ENCODE measurements at regions not wholly inside any gene's neighbourhood (a gene's known extent, or its start where the extent isn't known, plus 50 kb on each side); places are given as distances from the start of the nearest gene placed in this dataset.

DNA sequence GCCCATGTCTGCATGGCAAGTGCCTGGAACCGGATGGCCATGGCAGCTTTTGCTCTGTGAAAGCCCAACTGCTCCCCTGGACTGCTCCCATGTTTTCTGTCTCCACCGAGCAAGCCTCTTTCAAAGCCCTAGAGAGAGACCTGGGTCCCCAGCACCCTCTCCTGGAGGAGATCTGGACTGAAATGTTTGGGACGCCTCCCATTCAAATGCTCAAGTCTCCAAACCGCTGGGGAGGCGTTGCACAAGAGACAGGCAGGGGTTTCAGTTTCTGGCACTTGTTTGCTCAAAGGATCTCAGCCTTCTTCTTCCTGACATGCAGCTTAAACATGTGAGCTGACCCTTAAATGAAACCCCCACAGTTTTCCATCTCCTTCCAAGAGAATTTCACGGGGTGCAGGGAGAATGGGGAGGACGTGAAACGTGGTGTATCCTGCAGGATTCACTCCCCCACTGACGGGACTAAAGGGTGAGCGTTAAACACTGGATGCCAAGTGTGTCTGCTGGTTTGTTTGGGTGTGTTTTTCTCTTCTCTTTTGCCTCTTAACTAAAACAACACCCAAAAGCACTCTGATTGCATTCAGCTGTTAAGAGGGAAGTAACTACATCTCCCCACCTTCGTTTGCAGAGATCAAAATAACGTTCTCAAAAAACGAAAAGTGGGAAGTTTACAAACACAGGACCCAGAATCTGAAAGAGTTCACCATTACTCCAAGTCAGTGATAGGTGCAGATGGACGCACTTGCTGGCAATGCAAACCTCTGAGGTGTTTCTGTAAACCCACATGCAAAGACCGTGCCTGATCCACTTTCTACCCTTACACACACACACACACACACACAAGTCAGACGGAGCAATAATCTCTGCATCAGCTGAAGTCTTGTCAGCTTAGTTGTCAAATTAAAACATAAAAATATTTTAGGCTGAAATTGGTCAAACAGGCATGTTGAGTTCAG is 256.9 kb downstream of the C16orf95 start:
- no peak for DNase-seq

DNA sequence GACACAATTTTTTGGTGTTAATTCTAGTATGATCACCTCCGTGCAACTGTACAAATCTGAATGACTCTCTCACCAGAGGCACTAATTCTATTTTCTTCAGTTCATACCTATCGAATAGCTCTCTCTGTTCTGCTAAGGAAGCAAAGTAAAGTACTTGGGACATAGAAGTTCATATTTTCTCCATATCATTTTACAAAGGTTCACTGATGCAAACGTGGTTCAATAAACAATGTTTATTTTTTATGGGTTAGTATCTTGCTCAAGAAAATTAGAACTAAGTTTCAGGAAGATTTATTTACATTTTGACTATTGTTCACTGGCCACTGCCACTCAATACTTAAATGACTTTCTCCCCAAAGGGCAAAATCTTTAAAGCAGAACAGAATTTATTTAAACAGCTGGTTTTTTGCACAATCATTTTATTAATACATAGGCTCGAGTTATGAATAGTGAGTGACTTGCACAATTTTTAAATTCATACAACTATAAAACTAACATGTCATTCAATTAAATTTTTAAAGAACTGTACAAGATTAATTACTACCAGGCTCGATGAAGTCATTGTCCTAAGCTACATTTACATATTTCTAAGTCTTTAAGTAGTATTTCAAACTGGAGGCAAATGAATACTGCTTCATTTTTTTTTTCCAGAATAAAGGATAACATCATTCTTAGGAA is 255.8 kb downstream of the C16orf95 start:
- no peak for DNase-seq

DNA sequence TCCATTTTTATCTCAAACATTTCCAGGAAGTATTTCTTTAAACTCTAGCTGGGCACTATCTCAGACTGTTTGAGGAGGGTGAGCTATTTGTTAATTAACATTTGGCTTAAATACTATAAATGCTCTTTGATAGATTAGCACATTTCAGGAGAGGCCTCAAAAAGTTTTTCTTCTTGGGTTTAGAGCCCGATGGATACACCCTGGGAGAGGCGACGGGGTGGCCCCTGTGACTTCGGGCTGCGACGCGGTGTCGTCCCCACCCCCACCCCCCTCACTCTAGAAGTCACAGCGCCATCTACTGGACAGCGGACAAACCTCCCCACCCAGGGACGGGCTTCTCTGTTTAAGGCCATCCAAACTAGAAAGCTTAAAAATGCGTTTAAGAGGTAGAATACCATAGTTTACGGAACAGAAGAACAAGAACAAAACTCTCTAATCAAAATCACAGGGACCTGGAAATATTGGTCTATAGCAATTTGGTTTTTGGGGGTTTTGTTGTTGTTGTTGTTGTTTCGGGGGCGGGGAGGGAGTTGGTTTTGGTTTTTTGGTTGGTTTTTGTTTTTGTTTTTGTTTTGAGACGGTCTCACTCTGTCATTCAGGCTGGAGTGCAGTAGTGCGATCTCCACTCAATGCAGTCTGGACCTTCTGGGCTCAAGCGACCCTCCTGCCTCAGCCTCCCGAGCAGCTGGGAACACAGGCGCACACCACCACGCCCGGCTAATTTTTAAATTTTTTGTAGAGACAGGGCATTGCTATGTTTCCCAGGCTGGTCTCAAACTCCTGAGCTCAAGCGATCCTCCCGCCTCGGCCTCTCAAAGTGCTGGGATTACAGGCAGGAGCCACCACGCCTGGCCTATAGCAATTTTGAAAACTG is 254.4 kb downstream of the C16orf95 start:
- DNase-seq: no peak

DNA sequence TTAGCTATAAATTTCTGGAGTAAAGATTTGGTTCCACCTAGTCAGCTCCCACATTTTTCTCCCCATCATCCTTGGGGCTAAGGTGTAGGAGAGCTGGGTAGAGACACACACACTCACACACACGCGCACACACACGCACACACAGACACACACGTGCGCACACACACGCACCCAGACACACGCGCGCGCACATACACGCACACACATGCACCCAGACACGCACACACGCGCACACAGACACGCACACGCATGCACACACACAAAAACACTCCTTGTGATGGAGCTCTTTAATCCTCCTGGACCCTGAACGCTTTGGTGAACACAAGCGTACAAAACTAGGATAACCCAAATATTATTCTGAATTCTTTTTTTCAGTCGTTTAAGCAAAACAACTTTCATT is 253.6 kb downstream of the C16orf95 start:
- DNase-seq: no peak

DNA sequence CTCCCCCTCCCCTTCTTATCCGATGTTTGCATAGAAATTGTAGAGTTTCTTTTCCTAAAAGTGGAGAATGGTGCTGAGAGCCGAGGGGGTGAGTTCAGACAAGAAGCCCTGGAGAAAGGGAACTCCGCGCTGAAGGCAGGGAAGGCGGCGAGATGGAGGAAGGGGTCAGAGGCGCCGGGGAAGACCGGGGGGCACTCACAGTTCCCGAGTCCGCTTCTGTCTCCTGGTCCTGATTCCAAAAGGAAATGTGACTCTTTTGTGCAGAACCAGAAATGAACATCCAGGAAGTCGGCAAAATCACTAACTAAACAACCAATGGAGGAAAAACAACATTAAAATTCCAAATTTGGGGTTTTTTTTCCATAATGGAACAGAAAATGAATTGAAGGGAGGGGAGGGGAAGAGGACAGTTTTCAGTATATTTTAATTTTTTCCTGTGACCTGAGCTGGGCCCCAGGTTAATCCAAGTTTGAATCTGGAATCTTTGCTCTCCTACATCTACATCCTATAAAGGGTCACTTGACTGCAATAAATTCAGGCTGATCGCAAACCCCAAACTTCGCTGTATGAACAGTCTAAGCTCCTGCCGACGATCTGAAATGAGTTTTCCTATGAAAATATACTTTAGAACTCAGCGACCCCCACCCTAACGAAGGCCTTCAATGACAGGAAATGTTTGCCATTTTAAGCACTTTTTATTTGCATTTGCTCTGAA is 252.3 kb downstream of the C16orf95 start:
- DNase-seq: no peak

DNA sequence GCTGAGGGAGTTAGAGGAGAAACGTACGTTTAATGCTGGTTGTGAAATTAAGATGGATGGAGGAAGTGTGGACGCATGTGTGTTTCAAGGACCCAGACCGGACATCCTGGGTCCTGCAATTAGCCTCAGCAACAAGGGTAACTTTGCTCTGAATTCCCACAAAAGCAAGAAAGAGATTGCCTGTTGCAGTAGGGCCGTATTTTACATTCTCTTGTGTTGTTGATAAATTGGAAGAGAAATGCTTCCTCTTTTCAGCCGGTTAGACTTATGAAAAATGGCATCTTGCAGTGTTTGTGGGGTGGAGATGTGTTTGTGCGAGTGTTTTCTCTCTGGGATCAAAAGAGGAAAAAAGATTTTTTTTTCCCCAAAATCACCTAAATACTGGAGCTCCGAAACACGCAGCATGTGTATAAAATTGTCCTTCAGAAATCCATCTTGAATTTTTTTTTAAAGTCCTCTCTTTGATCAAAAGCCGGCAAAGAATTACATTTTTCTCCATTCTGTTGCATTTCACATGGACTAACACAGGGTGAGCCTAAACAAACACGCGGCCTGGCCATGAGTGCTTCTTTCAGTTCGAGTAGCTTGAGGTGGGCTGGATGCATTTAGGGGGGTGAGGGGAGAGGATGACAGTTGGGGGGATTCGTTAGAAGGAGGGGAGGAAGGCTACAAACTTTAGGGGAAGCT is 251.6 kb downstream of the C16orf95 start:
- DNase-seq: no peak

DNA sequence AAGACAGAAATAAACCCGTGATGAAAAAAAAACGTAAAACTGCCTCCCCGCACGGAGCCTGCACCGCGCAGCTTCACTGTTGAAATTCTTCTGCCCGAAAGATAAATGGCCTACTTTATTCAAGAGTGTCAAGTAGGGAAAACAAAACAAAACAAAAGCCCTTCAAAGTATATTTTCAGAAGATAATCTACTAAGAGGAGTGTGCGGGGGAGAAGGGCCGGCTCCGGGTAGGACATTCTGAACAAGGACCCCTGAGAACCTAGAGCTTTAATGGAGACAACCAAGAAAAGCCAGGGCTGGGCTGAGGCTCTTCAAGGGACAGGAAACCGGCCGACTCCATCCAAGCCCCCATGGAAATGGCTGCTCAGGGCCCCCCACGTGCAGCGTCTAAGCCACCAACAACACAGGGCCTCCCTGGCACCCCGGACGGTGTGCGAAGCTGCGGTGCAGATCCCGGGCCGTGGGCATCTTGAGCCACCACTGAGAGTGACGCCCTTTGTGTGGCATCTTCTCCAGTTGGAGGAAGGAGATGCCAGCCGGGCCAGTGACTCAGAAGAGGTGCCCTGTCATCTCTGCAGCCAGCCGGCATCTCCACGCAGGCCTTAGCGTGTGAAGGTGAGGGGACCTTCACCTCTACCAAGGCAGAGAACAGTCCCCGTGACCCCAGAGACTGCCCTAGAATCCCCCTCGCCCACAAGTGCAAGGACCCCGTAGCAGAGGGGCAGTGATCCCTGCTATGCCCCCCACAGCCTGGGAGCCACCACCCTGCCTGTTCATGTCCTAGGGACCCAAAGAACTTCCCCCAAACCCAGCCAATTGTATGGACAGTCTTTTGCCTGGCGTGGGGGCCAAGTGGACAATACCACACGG is 250.8 kb downstream of the C16orf95 start:
- DNase-seq: no peak

DNA sequence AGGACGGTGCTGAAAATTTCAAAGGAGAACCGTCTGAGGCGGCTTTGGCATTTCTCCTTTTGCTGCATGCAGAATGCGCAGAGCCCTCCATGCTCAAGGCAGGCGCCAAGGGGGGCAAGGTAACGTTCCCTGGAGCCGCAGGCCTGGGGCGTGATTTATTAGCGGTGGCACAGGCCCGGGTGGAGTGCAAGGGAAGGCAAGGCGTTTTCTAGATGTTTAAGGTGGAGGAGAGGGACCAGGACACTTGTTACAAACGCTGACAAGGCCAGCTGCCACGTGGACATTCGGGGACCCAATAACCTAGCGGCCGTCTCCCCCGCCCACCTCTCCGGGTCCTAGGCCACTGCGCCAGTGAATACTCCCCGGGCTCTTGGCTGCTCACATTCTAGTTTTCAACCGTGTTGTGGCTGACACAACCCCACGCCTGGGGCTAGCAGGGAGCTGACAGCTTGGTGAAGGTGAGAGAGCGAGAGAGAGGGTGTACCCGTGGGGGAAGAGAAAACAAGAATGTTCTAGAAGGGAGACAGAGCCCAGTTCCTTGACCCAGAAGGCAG is 250.1 kb downstream of the C16orf95 start:
- no peak for DNase-seq

DNA sequence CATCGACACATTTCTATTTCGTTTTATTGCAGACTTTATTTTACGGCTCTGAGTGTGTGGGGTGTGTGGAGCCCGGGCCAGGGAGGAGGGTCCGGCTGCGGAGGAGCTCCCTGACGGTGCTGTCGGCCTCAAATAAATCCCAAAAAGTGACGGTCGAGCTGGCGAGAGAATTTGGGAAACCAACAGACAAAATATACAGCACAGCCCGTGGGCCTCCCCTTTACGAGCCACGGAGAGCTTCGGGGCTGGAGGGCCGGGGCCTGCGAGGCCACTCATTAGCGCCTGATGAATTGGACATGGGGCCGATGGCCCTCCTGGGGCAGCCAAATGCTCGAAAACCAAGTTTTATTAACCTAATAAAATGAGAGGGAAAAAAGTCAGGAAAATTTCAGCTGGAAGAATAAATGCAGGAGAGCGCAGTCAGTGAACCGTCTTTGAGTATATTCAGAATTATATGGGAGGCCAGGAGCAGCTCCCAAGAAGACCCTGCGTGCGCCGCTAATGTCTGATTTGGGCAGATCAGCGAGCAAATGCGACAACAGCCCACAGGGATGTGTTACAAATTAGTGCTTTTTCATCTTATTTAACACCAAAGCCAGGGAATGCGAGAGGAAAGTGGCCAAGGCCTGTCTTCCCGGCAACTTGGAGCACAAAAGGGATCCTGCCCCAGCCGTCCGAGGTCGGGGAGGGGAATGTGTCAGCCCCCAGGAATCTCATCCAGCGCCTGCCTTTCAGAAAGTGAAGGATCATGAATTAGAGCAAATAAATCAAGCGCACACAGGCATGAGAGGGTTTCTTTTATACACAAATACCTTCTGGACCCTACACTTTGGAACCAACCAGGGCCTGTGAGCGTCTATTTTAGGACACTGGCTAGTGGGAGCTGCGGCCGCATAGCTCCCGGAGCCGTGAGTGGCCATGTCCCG is 249.1 kb downstream of the C16orf95 start:
- no peak for DNase-seq

DNA sequence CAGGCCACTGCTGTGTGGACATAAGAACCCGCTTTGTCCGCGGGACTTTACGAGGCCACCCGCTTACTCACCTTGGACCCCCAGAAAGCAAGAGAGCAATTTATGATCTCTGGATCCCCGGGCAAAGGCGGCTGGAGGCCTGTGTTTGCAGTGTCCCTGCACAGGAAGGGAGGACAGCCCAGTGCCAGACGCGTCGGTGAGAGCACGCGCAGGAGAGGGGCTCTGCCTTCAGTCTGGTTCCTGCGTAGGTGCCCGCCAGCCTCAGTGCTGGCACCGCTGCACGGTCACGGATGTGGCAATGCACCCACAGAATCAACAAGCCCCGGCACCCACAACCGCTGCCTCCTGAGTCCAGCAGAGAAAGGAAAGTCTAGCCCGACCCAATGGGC is 248.4 kb downstream of the C16orf95 start:
- DNase-seq: no peak

DNA sequence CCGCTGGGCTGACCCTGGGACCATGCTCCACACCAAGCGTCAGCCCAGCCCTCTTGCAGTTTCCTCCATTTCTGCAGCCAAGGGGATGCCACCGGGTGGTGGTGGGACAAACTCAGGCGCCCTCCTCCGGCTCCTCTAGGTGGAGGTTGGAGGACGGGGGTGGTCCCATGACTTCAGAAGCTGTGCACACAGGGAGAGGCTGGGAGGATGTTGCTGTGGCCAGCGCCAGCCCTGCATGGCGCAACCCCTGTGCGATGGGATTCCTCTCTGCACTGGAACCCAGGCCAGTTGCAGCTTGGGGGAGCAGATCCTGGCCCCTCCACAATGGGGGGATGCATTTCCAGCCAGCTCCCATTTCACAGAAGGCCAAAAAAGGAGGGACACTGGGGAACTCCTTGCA is 246.5 kb downstream of the C16orf95 start:
- no peak for DNase-seq

DNA sequence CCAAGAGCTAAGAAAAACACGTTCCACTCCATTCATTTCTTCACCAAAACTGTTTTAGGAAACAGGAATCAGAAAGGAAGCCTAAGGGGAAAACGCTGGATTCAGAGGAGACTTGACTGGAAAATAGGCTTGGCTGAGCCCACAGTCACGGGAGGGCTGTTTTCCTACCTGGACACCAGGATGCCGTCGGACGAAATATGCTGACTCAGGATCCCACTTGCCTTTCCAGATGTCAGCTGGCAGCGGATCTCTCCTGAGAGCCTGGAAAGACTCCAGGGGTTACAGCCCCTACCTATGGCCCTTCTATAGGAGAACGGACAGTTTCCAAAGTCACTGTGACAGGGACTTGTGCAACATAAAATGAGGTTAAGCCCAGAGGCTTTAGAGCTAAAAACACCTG is 245.1 kb downstream of the C16orf95 start:
- DNase-seq: no peak

DNA sequence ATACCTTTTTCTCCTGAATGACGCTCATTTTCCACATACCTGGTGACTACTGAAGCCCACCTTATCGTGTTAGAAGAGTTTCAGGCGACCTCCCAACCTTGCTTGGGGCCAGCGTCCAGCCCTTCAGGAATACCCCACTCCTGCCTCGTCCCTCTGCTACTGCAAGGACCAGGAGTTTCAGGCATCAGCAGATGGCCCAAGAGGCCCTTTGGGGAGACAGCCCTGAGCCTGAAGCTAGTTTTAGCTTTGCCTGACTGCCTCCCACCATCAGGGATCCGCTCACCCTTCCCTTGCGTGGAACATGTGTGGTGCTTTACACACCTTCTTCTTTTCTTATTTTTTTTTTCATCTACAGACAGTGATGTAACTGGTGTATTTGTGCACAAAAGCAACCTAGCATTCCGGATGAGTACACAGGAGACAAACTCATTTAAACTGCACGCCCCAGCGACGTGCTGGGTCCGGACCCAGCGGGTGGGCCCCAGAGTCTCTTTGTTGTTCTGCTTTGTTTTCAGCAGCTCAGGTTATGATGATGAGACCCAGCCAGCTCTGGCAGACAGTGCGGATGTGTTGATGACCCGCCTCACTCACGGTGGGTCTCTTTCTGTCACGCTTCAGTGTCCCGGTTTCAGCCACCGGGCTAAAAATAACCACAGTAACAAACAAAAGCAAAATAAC is 242.4 kb downstream of the C16orf95 start:
- DNase-seq: peak; percentile 12

DNA sequence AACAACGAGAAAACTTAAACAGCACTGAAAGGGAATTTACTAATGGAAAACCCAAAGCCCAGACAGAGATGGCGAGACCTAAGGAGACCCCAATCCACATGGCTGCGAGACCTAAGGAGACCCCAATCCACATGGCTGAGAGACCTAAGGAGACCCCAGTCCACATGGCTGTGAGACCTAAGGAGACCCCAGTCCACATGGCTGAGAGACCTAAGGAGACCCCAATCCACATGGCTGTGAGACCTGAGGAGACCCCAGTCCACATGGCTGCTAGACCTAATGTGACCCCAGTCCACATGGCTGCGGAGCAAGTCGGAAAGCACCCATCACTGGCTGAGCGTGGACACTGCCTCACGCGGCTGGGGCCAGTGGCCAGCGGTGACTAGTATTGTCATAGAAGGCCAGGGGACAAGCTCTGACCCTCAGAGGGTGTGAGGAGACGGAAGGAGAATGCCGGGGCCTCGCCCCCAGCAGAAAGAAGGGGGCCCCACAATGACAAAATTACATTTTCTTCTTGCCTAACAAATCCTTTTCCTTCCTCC is 241.8 kb downstream of the C16orf95 start:
- DNase-seq: no peak

DNA sequence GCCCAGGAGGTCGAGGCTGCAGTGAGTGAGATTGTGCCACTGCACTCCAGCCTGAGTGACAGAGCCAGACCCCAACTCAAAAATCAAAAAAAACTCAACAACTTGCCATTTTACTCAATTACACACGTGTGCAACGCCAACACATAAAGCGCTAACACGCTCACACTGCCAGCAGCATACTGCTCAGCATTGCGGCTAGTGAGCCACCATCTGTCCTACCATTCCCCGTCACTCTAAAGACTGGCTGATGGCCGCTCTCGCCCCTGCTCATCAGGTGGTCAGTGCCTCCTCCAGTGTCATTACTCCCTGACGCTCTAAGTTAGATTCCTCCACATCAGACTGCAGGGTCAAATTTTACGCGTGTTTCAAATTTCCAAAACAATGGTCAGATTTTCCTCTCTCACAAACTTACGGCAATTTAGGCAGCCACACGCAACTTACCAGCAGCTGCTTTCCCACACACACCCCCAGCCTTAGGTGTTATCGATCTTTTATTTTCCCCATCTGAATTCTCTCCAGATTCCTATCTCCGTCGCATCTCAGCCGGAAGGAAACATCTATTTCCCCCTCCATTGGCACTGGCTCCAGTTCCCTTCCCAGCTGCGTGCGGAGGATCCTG is 240.8 kb downstream of the C16orf95 start:
- no peak for DNase-seq

DNA sequence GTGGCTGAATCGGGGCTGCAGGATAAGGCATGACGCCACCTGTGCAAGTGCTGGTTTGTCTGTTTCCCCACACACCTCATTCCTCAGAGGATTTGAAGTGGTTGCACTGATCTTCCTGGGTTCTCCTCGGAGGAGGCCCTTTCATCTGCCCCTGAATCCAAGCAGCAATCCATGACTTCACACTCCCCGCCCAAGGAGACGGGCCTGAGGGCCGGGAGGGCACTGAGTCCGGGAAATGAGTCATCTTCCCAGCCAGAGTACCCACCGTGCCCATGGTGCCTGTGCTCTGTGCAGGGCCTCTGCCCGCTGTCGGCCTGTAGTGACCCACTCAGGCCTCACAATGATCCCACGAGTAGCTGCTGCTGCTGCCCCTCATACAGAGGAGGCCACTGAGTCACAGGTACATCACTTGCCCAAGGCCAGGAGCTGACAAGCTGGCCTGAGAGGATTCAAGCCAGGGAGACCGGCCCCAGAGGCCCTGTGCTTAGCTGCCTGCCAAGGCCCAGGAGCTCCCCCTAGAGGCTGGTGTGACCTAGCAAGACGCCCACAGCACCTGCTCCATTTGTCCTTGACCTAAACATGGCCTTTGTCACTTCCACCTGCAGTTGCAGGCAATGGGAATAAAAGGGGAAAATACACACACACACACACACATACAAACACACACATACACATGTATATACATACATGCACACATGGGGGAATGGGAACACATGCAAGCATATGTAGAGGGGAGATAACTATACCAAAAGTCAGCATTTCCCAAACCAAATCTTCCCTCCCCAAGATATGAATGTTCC is 240.0 kb downstream of the C16orf95 start:
- DNase-seq: no peak

DNA sequence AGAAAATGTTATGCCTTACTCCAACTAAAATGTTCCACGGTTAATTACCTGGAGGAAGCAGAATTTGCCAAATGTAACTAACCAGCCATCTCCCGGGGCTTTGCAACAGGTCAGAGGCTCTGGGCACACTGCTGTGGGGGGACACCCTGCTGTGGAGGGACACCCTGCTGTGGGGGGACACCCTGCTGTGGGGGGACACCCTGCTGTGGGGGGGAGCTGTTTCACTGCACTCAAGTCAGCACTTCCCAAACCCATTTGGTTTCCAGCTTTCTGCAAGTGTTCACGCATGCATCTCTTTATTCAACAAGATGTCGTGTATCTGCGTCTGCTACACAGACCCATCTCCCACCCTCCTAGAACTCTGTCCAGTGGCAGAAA is 239.5 kb downstream of the C16orf95 start:
- DNase-seq: no peak
